NT2/D1 (cell line): ENCODE measurements at regions not wholly inside any gene's neighbourhood (a gene's known extent, or its start where the extent isn't known, plus 50 kb on each side); places are given as distances from the start of the nearest gene placed in this dataset.
A peak's percentile ranks its signal among the peaks of the same experiment; 100 is the strongest.

ENCODE experiments used
- DNase-seq: peaks from one replicate; pipeline ENCODE4 v3.0.0-alpha.2; 2011; ENCODE audit warnings: low read depth, low spot score
- H3K27me3 ChIP-seq: 2 replicates; pipeline ENCODE4 v1.6.0; 2011; ENCODE audit warnings: mild to moderate bottlenecking; ENCODE audit not compliant: insufficient read length, insufficient read depth
- H3K36me3 ChIP-seq: 2 replicates; pipeline ENCODE4 v1.6.1; 2011; ENCODE audit warnings: mild to moderate bottlenecking, low read length, mixed read lengths; ENCODE audit not compliant: insufficient read depth, insufficient read length
- H3K4me1 ChIP-seq: 2 replicates; pipeline ENCODE4 v1.5.1; 2011; ENCODE audit not compliant: insufficient read depth, insufficient read length
- H3K4me3 ChIP-seq: 2 replicates; pipeline ENCODE4 v1.5.1; 2011; ENCODE audit warnings: low read depth; ENCODE audit not compliant: insufficient read length
- H3K9ac ChIP-seq: 2 replicates; pipeline ENCODE4 v1.6.0; 2011; ENCODE audit warnings: low read depth; ENCODE audit not compliant: insufficient read length
- H3K9me3 ChIP-seq: 2 replicates; pipeline ENCODE4 v1.5.1; 2011; ENCODE audit warnings: mild to moderate bottlenecking, low read length; ENCODE audit not compliant: insufficient read depth
- SUZ12 ChIP-seq: IDR thresholded peaks from 2 replicates; pipeline ENCODE4 v1.6.1; 2011; ENCODE audit not compliant: insufficient read length, insufficient read depth; ENCODE audit errors: extremely low read depth
- YY1 ChIP-seq: IDR thresholded peaks from 2 replicates; pipeline ENCODE4 v1.6.1; 2011; ENCODE audit not compliant: insufficient read length, insufficient read depth
- ZNF274 ChIP-seq: IDR thresholded peaks from 2 replicates; pipeline ENCODE4 v1.6.1; 2011; ENCODE audit warnings: mild to moderate bottlenecking, low read depth, low read length

GRCh38 chr1:171422511-171422910 is 62.8 kb upstream of the PRRC2C start:
- Histone ChIP-seq H3K36me3 (no peaks in the 10 kb centered on the region), H3K27me3 (no peaks in the 10 kb centered on the region), H3K4me3 (no peak overlapping the region), H3K9me3 (peaks cover 14% of the 10 kb centered on the region; the same call in 1 of the 2 replicates), H3K4me1 (no peaks in the 10 kb centered on the region), H3K9ac (no peak overlapping the region)
- no peak for TF ChIP-seq SUZ12
- no peak for TF ChIP-seq ZNF274
- TF ChIP-seq YY1: no peak
- no peak for DNase-seq

GRCh38 chr1:171424494-171424893 is 60.8 kb upstream of the PRRC2C start:
- Histone ChIP-seq H3K9me3 (peaks cover 31% of the 10 kb centered on the region), H3K9ac (no peak overlapping the region), H3K36me3 (no peaks in the 10 kb centered on the region), H3K4me3 (no peak overlapping the region), H3K27me3 (no peaks in the 10 kb centered on the region), H3K4me1 (no peaks in the 10 kb centered on the region)
- TF ChIP-seq SUZ12 (no peak), ZNF274 (no peak), YY1 (no peak)
- no peak for DNase-seq

GRCh38 chr1:171426645-171427044 is 58.7 kb upstream of the PRRC2C start:
- no peak for DNase-seq
- Histone ChIP-seq H3K36me3 (no peaks in the 10 kb centered on the region), H3K27me3 (no peaks in the 10 kb centered on the region), H3K9ac (no peak overlapping the region), H3K4me1 (peaks cover 4% of the 10 kb centered on the region), H3K4me3 (no peak overlapping the region), H3K9me3 (peaks cover 53% of the 10 kb centered on the region)
- TF ChIP-seq SUZ12 (no peak), ZNF274 (no peak), YY1 (no peak)

GRCh38 chr1:171427852-171428471 is 57.4 kb upstream of the PRRC2C start:
- H3K9ac ChIP-seq: no peak overlapping the region
- peaks cover 62% of the 10 kb centered on the region for H3K9me3 ChIP-seq
- peaks cover 4% of the 10 kb centered on the region for H3K4me1 ChIP-seq
- no peaks in the 10 kb centered on the region for H3K36me3 ChIP-seq
- no peak for DNase-seq
- H3K4me3 ChIP-seq: no peak overlapping the region
- TF ChIP-seq YY1 (no peak), SUZ12 (no peak), ZNF274 (no peak)
- H3K27me3 ChIP-seq: no peaks in the 10 kb centered on the region

GRCh38 chr1:171429137-171429536 is 56.2 kb upstream of the PRRC2C start:
- Histone ChIP-seq H3K4me1 (peaks cover 4% of the 10 kb centered on the region), H3K27me3 (no peaks in the 10 kb centered on the region), H3K9ac (no peak overlapping the region), H3K36me3 (no peaks in the 10 kb centered on the region), H3K9me3 (peaks cover 66% of the 10 kb centered on the region), H3K4me3 (no peak overlapping the region)
- DNase-seq: no peak
- TF ChIP-seq SUZ12 (no peak), ZNF274 (no peak), YY1 (no peak)

GRCh38 chr1:171431994-171432393 is 53.3 kb upstream of the PRRC2C start:
- no peak overlapping the region for H3K4me3 ChIP-seq
- H3K9ac ChIP-seq: no peak overlapping the region
- no peaks in the 10 kb centered on the region for H3K36me3 ChIP-seq
- no peak for TF ChIP-seq YY1
- peaks cover 4% of the 10 kb centered on the region for H3K4me1 ChIP-seq
- peak; percentile 80 for DNase-seq
- H3K27me3 ChIP-seq: no peaks in the 10 kb centered on the region
- peaks cover 56% of the 10 kb centered on the region for H3K9me3 ChIP-seq

GRCh38 chr1:171432473-171432872 is 52.9 kb upstream of the PRRC2C start:
- Histone ChIP-seq H3K36me3 (no peaks in the 10 kb centered on the region), H3K27me3 (no peaks in the 10 kb centered on the region), H3K4me3 (no peak overlapping the region), H3K4me1 (peaks cover 4% of the 10 kb centered on the region), H3K9ac (no peak overlapping the region), H3K9me3 (peaks cover 52% of the 10 kb centered on the region)
- no peak for DNase-seq
- no peak for TF ChIP-seq SUZ12
